Thyroid gland (tissue), 4 donors: ENCODE measurements at regions not wholly inside any gene's neighbourhood (a gene's known extent, or its start where the extent isn't known, plus 50 kb on each side); places are given as distances from the start of the nearest gene placed in this dataset.

Experiments used
- POLR2A ChIP-seq, 2 donors: fragments of 450-650 bp; IDR thresholded peaks; one replicate each; pipeline ENCODE4 v1.6.1; 2017; ENCODE audit warnings: antibody characterized with exemption in 2 of 2, mild to moderate bottlenecking in 2 of 2, moderate library complexity in 1 of 2
- TF ChIP-seq, protein P1 (sequence below), 6 experiments: fragments of 200-600 bp in 3 of 6; fragments of 450-650 bp in 3 of 6; sonication (generic) in 3 of 6; IDR thresholded peaks; one replicate each; pipeline ENCODE4 v1.5.1; 2016 to 2019; ENCODE audit warnings: antibody characterized with exemption in 6 of 6, mild to moderate bottlenecking in 2 of 6, inconsistent platforms in 1 of 6, moderate library complexity in 1 of 6

DNA sequence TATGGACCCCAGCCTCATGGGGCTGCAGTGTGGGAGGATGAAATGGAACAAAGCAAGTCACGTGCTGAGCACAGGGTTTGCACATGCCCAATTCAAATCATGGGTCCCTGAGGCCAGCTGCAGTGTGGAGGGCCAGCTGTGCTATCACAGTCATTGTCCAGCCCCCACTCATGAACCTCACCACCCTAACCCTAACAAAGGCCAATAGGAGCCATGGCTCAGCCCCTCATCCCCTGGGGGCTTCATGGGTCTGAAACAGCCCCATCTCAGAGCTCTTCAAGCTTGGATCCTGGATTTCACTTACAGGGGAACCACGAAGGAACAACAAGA, 125.6 kb upstream of the MAFB start:
- TF ChIP-seq, protein P1, sequence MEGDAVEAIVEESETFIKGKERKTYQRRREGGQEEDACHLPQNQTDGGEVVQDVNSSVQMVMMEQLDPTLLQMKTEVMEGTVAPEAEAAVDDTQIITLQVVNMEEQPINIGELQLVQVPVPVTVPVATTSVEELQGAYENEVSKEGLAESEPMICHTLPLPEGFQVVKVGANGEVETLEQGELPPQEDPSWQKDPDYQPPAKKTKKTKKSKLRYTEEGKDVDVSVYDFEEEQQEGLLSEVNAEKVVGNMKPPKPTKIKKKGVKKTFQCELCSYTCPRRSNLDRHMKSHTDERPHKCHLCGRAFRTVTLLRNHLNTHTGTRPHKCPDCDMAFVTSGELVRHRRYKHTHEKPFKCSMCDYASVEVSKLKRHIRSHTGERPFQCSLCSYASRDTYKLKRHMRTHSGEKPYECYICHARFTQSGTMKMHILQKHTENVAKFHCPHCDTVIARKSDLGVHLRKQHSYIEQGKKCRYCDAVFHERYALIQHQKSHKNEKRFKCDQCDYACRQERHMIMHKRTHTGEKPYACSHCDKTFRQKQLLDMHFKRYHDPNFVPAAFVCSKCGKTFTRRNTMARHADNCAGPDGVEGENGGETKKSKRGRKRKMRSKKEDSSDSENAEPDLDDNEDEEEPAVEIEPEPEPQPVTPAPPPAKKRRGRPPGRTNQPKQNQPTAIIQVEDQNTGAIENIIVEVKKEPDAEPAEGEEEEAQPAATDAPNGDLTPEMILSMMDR (IDR thresholded peaks at IDR 0.05) = no peak
- no peak for TF ChIP-seq POLR2A (IDR thresholded peaks at IDR 0.05)
